Sigmoid colon (tissue), 6 donors: ENCODE measurements at regions not wholly inside any gene's neighbourhood (a gene's known extent, or its start where the extent isn't known, plus 50 kb on each side); places are given as distances from the start of the nearest gene placed in this dataset.
A peak's percentile ranks its signal among the peaks of the same experiment; 100 is the strongest.

Experiments
- DNase-seq: peaks from one replicate; pipeline ENCODE4 v3.0.0-alpha.2; 2019
- H3K27ac ChIP-seq, 4 donors: fragments of 200-600 bp; sonication (generic); one replicate each; pipeline ENCODE4 v1.5.1; 2016 to 2019; ENCODE audit warnings: mild to moderate bottlenecking in 1 of 4
- H3K27me3 ChIP-seq, 3 donors: fragments of 200-600 bp; sonication (generic); one replicate each; pipeline ENCODE4 v1.5.1; 2019; ENCODE audit warnings: mild to moderate bottlenecking in 1 of 3
- H3K36me3 ChIP-seq, 4 donors: fragments of 200-600 bp; sonication (generic); one replicate each; pipeline ENCODE4 v1.5.1; 2016 to 2019
- H3K4me1 ChIP-seq, 4 donors: fragments of 200-600 bp; sonication (generic); one replicate each; pipeline ENCODE4 v1.5.1; 2017 to 2019
- H3K4me3 ChIP-seq, 4 donors: fragments of 200-600 bp; sonication (generic); one replicate each; pipeline ENCODE4 v1.5.1; 2017 to 2019; ENCODE audit warnings: mild to moderate bottlenecking in 2 of 4, moderate library complexity in 1 of 4
- H3K9me3 ChIP-seq, 4 donors: fragments of 200-600 bp in 3 of 4; sonication (generic) in 3 of 4; one replicate each; pipeline versions ENCODE4 v1.5.1 to v1.6.1; 2013 to 2019
- EP300 ChIP-seq, 4 donors: sonication (generic); formaldehyde crosslinking; IDR thresholded peaks; one replicate each; pipeline ENCODE4 v1.6.1; 2017; ENCODE audit warnings: antibody characterized with exemption in 4 of 4
- POLR2A ChIP-seq, 2 donors: fragments of 450-650 bp; IDR thresholded peaks; one replicate each; pipeline ENCODE4 v1.6.1; 2016; ENCODE audit warnings: antibody characterized with exemption in 2 of 2, mild to moderate bottlenecking in 2 of 2, moderate library complexity in 2 of 2
- POLR2AphosphoS5 ChIP-seq, 4 donors: sonication (generic); formaldehyde crosslinking; IDR thresholded peaks; one replicate each; pipeline ENCODE4 v1.6.1; 2017; ENCODE audit warnings: antibody characterized with exemption in 4 of 4
- WGBS, 2 donors: extraction: QIAGEN DNeasy Blood & Tissue Kit; methylation state at CpG; one replicate each; pipeline ENCODE4 v1.1.7; 2013; 5-methylcytosine and 5-hydroxymethylcytosine counted together
- intact Hi-C: fragments of 100-400 bp; cut with DNase I; formaldehyde crosslinking; loops from one replicate; pipeline ENCODE4 v1.15.1; 2023
- TF ChIP-seq, protein P1 (sequence below), 4 experiments: fragments of 450-650 bp in 3 of 4; fragments of 200-600 bp in 1 of 4; IDR thresholded peaks; one replicate each; pipeline ENCODE4 v1.5.1; 2016 to 2019; ENCODE audit warnings: antibody characterized with exemption in 4 of 4, mild to moderate bottlenecking in 3 of 4, moderate library complexity in 2 of 4
- donor health status: healthy with polysubstance abuse.
- donor health status: healthy.

DNA sequence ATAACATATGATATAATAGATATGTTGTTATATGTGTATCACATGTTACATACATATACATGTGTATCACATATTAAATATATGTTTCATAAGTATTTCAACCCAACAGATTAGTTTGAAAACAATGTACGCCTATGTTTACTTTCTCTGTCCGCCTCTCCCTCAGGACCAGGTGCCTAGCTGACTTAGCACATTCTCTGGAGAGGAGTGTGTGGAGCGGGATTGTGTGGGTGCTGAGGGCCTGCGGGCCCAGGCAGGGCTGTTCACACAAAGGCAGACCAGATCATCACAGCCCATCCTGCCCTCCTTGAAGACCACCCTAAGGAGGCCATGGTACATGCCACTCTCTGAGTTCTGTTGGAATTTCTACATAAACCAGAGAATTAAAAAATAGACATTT lies 81.0 kb downstream of the PLXNA1 start:
- DNase-seq: peak; percentile 19
- Histone ChIP-seq H3K36me3 (no peaks in the 10 kb centered on the region), H3K4me3 (no peak overlapping the region), H3K9me3 (no peaks in the 10 kb centered on the region), H3K4me1 (no peaks in the 10 kb centered on the region), H3K27ac (no peak overlapping the region), H3K27me3 (peaks cover 0 to 14% (median 0%) of the 10 kb centered on the region in 3 donors)
- TF ChIP-seq EP300 (IDR thresholded peaks at IDR 0.05) (no peak), POLR2A (IDR thresholded peaks at IDR 0.05) (no peak), POLR2AphosphoS5 (IDR thresholded peaks at IDR 0.05) (no peak)
- TF ChIP-seq, protein P1, sequence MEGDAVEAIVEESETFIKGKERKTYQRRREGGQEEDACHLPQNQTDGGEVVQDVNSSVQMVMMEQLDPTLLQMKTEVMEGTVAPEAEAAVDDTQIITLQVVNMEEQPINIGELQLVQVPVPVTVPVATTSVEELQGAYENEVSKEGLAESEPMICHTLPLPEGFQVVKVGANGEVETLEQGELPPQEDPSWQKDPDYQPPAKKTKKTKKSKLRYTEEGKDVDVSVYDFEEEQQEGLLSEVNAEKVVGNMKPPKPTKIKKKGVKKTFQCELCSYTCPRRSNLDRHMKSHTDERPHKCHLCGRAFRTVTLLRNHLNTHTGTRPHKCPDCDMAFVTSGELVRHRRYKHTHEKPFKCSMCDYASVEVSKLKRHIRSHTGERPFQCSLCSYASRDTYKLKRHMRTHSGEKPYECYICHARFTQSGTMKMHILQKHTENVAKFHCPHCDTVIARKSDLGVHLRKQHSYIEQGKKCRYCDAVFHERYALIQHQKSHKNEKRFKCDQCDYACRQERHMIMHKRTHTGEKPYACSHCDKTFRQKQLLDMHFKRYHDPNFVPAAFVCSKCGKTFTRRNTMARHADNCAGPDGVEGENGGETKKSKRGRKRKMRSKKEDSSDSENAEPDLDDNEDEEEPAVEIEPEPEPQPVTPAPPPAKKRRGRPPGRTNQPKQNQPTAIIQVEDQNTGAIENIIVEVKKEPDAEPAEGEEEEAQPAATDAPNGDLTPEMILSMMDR (IDR thresholded peaks at IDR 0.05): no peak
- intact Hi-C loops: no loop called here
- 87 to 90% methylated on average over 4 of the region's 4 CpGs for WGBS, 2 donors

- WGBS, 2 donors: 90 to 91% methylated on average over 16 of the region's 16 CpGs
- Histone ChIP-seq H3K27ac (no peak overlapping the region), H3K36me3 (no peaks in the 10 kb centered on the region), H3K4me3 (no peak overlapping the region), H3K4me1 (no peaks in the 10 kb centered on the region), H3K9me3 (no peaks in the 10 kb centered on the region), H3K27me3 (peaks cover 0 to 14% (median 0%) of the 10 kb centered on the region in 3 donors)
- DNase-seq: peak; percentile 47
- no peak for TF ChIP-seq EP300 (IDR thresholded peaks at IDR 0.05)
- no peak for TF ChIP-seq POLR2A (IDR thresholded peaks at IDR 0.05)
- TF ChIP-seq, protein P1 (IDR thresholded peaks at IDR 0.05): no peak
- TF ChIP-seq POLR2AphosphoS5 (IDR thresholded peaks at IDR 0.05): no peak
- intact Hi-C loops: no loop called here
Measured at GRCh38 chr3:127064391-127065137, 81.6 kb downstream of the PLXNA1 start.

DNA sequence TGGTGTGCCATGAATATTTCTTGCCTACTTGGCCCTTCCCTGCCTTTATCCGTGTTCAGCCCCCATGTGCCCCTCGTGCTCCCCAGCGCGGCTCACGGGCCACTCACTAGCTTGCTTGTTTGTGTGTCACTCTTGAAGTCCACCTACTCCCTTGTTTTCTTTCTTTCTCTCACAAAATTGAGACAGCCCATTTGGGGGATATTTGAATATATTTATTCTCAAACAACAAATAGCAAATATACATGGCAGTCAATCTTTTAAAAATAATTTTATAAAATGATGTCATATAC lies 82.2 kb downstream of the PLXNA1 start:
- H3K9me3 ChIP-seq: no peaks in the 10 kb centered on the region
- intact Hi-C loops: no loop called here
- no peak overlapping the region for H3K27ac ChIP-seq
- peaks cover 0 to 17% (median 0%) of the 10 kb centered on the region in 3 donors for H3K27me3 ChIP-seq
- no peak for DNase-seq
- H3K4me1 ChIP-seq: no peaks in the 10 kb centered on the region
- no peaks in the 10 kb centered on the region for H3K36me3 ChIP-seq
- no peak overlapping the region for H3K4me3 ChIP-seq
- WGBS, 2 donors: 91 to 92% methylated on average over 5 of the region's 5 CpGs
- TF ChIP-seq POLR2AphosphoS5 (IDR thresholded peaks at IDR 0.05) (no peak), POLR2A (IDR thresholded peaks at IDR 0.05) (no peak)
- TF ChIP-seq, protein P1 (IDR thresholded peaks at IDR 0.05): no peak

GRCh38 chr3:127065561-127066290 lies 82.8 kb downstream of the PLXNA1 start:
- 65 to 79% methylated on average over 17 of the region's 17 CpGs for WGBS, 2 donors
- peak; percentile 41 for DNase-seq

More at GRCh38 chr3:127065561-127066290, 82.8 kb downstream of the PLXNA1 start:
- no peaks in the 10 kb centered on the region for H3K36me3 ChIP-seq
- peaks cover 0 to 20% (median 0%) of the 10 kb centered on the region in 3 donors for H3K27me3 ChIP-seq
- H3K27ac ChIP-seq: no peak overlapping the region
- H3K4me1 ChIP-seq: no peaks in the 10 kb centered on the region
- TF ChIP-seq POLR2A (IDR thresholded peaks at IDR 0.05): no peak
- no peak for TF ChIP-seq POLR2AphosphoS5 (IDR thresholded peaks at IDR 0.05)
- TF ChIP-seq EP300 (IDR thresholded peaks at IDR 0.05): no peak
- TF ChIP-seq, protein P1 (IDR thresholded peaks at IDR 0.05): no peak
- H3K4me3 ChIP-seq: no peak overlapping the region
- intact Hi-C loops: no loop called here
- no peaks in the 10 kb centered on the region for H3K9me3 ChIP-seq
